Motor neuron (in vitro differentiated cells): ENCODE measurements at regions not wholly inside any gene's neighbourhood (a gene's known extent, or its start where the extent isn't known, plus 50 kb on each side); places are given as distances from the start of the nearest gene placed in this dataset.
A peak's percentile ranks its signal among the peaks of the same experiment; 100 is the strongest.

Source experiments
- ATAC-seq, 8 experiments: fragments of 200-7000 bp; cut with Tn5 transposase; replicated peaks in 6 of 8; 2 replicates each; pipeline ENCODE4 v1.8.0; 2021; ENCODE audit warnings: mild to moderate bottlenecking in 8 of 8, moderate library complexity in 8 of 8
- H3K27ac ChIP-seq, 2 donors: fragments of 250-450 bp; sonication (Bioruptor Pico); 2 replicates each; pipeline ENCODE4 v1.9.0; 2021; ENCODE audit warnings: antibody characterized with exemption in 2 of 2, mild to moderate bottlenecking in 2 of 2, moderate library complexity in 1 of 2
- H3K4me1 ChIP-seq, 2 donors: fragments of 250-450 bp; sonication (Bioruptor Pico); replicated peaks in 1 of 2; 2 replicates each; pipeline ENCODE4 v1.6.1; 2021; ENCODE audit warnings: antibody characterized with exemption in 2 of 2, mild to moderate bottlenecking in 2 of 2, moderate library complexity in 1 of 2
- H3K4me3 ChIP-seq, 5 donors: fragments of 250-450 bp; sonication (Bioruptor Pico); 2 replicates each; pipeline ENCODE4 v1.9.0; 2021; ENCODE audit warnings: antibody characterized with exemption in 5 of 5, mild to moderate bottlenecking in 5 of 5, moderate library complexity in 4 of 5
- WGBS, 10 experiments: fragments of 450-650 bp; shearing (Covaris generic); methylation state at CpG; one replicate each; pipeline ENCODE4 v1.0.0; 2022; 5-methylcytosine and 5-hydroxymethylcytosine counted together
- in situ Hi-C, 9 experiments: fragments of 400-800 bp; cut with MboI; loops; one replicate each; pipeline ENCODE4 v1.15.0; 2021; ENCODE audit warnings: low sequenced_read_pairs in 9 of 9, low pct_unique_long_range_greater_than_20kb in 2 of 9; ENCODE audit not compliant: unreplicated experiment in 9 of 9

- in situ Hi-C loops, result no loop called here
- Histone ChIP-seq H3K4me3 (no peak overlapping the region), H3K4me1 (no peaks in the 10 kb centered on the region), H3K27ac (no peak overlapping the region)
- WGBS, 10 experiments, result 45 to 100% (median 83%) methylated on average over 1 to 9 of the region's 13 CpGs; no CpG with 5 or more reads in 3 of the 10 experiments
- ATAC-seq, result no peak
These were observed 732.1 kb downstream of the ZPLD1 start for GRCh38 chr3:103166890-103167289.

GRCh38 chr3:103167850-103168249 lies 733.0 kb downstream of the ZPLD1 start:
- ATAC-seq, result no peak
- Histone ChIP-seq H3K4me3 (no peak overlapping the region), H3K27ac (no peak overlapping the region), H3K4me1 (no peaks in the 10 kb centered on the region)
- 19 to 93% (median 70%) methylated on average over 1 to 6 of the region's 6 CpGs for WGBS, 10 experiments
- in situ Hi-C loops, result no loop called here

- in situ Hi-C loops, result no loop called here
- Histone ChIP-seq H3K4me1 (no peaks in the 10 kb centered on the region), H3K27ac (no peak overlapping the region), H3K4me3 (no peak overlapping the region)
- ATAC-seq, result no peak
- WGBS, 10 experiments, result 0 to 100% (median 86%) methylated on average over 1 to 2 of the region's 2 CpGs; no CpG with 5 or more reads in 2 of the 10 experiments
These were observed 734.5 kb downstream of the ZPLD1 start for GRCh38 chr3:103169289-103169688.

- in situ Hi-C loops, result no loop called here
- Histone ChIP-seq H3K4me1 (no peaks in the 10 kb centered on the region), H3K4me3 (no peak overlapping the region), H3K27ac (no peak overlapping the region)
- ATAC-seq, result no peak
These were observed 735.8 kb downstream of the ZPLD1 start for GRCh38 chr3:103170651-103171050.

- H3K4me1 ChIP-seq, result no peaks in the 10 kb centered on the region
- no peak overlapping the region for H3K27ac ChIP-seq
- WGBS, 10 experiments, result 29 to 100% (median 83%) methylated on average over 1 of the region's 1 CpG; no CpG with 5 or more reads in 4 of the 10 experiments
- peak in 1 of 8 experiments; percentile 31 for ATAC-seq
- in situ Hi-C loops, result no loop called here
- no peak overlapping the region for H3K4me3 ChIP-seq
These were observed 739.1 kb downstream of the ZPLD1 start for GRCh38 chr3:103173940-103174339.

GRCh38 chr3:103181160-103181559 lies 746.3 kb downstream of the ZPLD1 start:
- in situ Hi-C loops, result no loop called here
- no peak overlapping the region for H3K4me3 ChIP-seq
- H3K4me1 ChIP-seq, result no peaks in the 10 kb centered on the region
- no peak overlapping the region for H3K27ac ChIP-seq
- peak in 1 of 8 experiments; percentile 38 for ATAC-seq

- H3K4me3 ChIP-seq, result no peak overlapping the region
- in situ Hi-C loops, result no loop called here
- ATAC-seq, result no peak
- no peak overlapping the region for H3K27ac ChIP-seq
- H3K4me1 ChIP-seq, result no peaks in the 10 kb centered on the region
These were observed 750.0 kb downstream of the ZPLD1 start for GRCh38 chr3:103184772-103185171.

GRCh38 chr3:103189941-103190340 lies 755.1 kb downstream of the ZPLD1 start:
- H3K4me3 ChIP-seq, result no peak overlapping the region
- H3K27ac ChIP-seq, result no peak overlapping the region
- in situ Hi-C loops, result no loop called here
- H3K4me1 ChIP-seq, result no peaks in the 10 kb centered on the region
- no peak for ATAC-seq

- no peak overlapping the region for H3K27ac ChIP-seq
- ATAC-seq, result peak in 2 of 8 experiments; percentile 25 to 84
- no peak overlapping the region for H3K4me3 ChIP-seq
- in situ Hi-C loops, result no loop called here
- WGBS, 10 experiments, result 5 to 100% (median 68%) methylated on average over 1 to 4 of the region's 4 CpGs
- H3K4me1 ChIP-seq, result no peaks in the 10 kb centered on the region
These were observed 760.4 kb downstream of the ZPLD1 start for GRCh38 chr3:103195216-103195615.

- no peak for ATAC-seq
- WGBS, 10 experiments, result 0 to 100% (median 87%) methylated on average over 1 to 4 of the region's 4 CpGs; no CpG with 5 or more reads in 2 of the 10 experiments
- no peaks in the 10 kb centered on the region for H3K4me1 ChIP-seq
- H3K4me3 ChIP-seq, result no peak overlapping the region
- in situ Hi-C loops, result no loop called here
- no peak overlapping the region for H3K27ac ChIP-seq
These were observed 768.6 kb downstream of the ZPLD1 start for GRCh38 chr3:103203441-103203840.

- Histone ChIP-seq H3K4me3 (no peak overlapping the region), H3K27ac (no peak overlapping the region), H3K4me1 (no peaks in the 10 kb centered on the region)
- ATAC-seq, result no peak
- WGBS, 10 experiments, result 9 to 92% (median 83%) methylated on average over 2 to 7 of the region's 7 CpGs; no CpG with 5 or more reads in 2 of the 10 experiments
- in situ Hi-C loops, result no loop called here
These were observed 775.8 kb downstream of the ZPLD1 start for GRCh38 chr3:103210583-103210982.

- in situ Hi-C loops, result no loop called here
- no peak overlapping the region for H3K4me3 ChIP-seq
- 0 to 83% (median 44%) methylated on average over 1 of the region's 1 CpG; no CpG with 5 or more reads in 4 of the 10 experiments for WGBS, 10 experiments
- no peaks in the 10 kb centered on the region for H3K4me1 ChIP-seq
- no peak overlapping the region for H3K27ac ChIP-seq
- ATAC-seq, result no peak
These were observed 783.3 kb downstream of the ZPLD1 start for GRCh38 chr3:103218146-103218545.

GRCh38 chr3:103218793-103219192 lies 784.0 kb downstream of the ZPLD1 start:
- WGBS, 10 experiments, result 36 to 100% (median 100%) methylated on average over 1 of the region's 1 CpG; no CpG with 5 or more reads in 2 of the 10 experiments
- H3K27ac ChIP-seq, result no peak overlapping the region
- in situ Hi-C loops, result no loop called here
- no peak overlapping the region for H3K4me3 ChIP-seq
- no peaks in the 10 kb centered on the region for H3K4me1 ChIP-seq
- no peak for ATAC-seq

- in situ Hi-C loops, result no loop called here
- H3K4me3 ChIP-seq, result no peak overlapping the region
- ATAC-seq, result no peak
- H3K27ac ChIP-seq, result no peak overlapping the region
- no peaks in the 10 kb centered on the region for H3K4me1 ChIP-seq
- whole genome bisulfite sequencing, 10 experiments, result 16 to 100% (median 78%) methylated on average over 1 to 4 of the region's 4 CpGs
These were observed 792.8 kb downstream of the ZPLD1 start for GRCh38 chr3:103227651-103228050.

- in situ Hi-C loops, result no loop called here
- Histone ChIP-seq H3K4me3 (no peak overlapping the region), H3K27ac (no peak overlapping the region), H3K4me1 (no peaks in the 10 kb centered on the region)
- ATAC-seq, result no peak
These were observed 812.6 kb downstream of the ZPLD1 start for GRCh38 chr3:103247459-103247858.
